Uterus (tissue), 2 donors: ENCODE measurements at regions not wholly inside any gene's neighbourhood (a gene's known extent, or its start where the extent isn't known, plus 50 kb on each side); places are given as distances from the start of the nearest gene placed in this dataset.

Experiments
- CTCF ChIP-seq, 4 experiments: fragments of 200-600 bp in 2 of 4; fragments of 450-650 bp in 2 of 4; sonication (generic) in 2 of 4; IDR thresholded peaks; one replicate each; pipeline ENCODE4 v1.5.1; 2016 to 2019; ENCODE audit warnings: antibody characterized with exemption in 4 of 4, mild to moderate bottlenecking in 2 of 4, moderate library complexity in 1 of 4
- POLR2A ChIP-seq, 2 donors: fragments of 450-650 bp; IDR thresholded peaks; one replicate each; pipeline ENCODE4 v1.6.1; 2016; ENCODE audit warnings: antibody characterized with exemption in 2 of 2, mild to moderate bottlenecking in 1 of 2, moderate library complexity in 1 of 2

- TF ChIP-seq CTCF (IDR thresholded peaks at IDR 0.05) (no peak), POLR2A (IDR thresholded peaks at IDR 0.05) (no peak)
Measured at GRCh38 chr13:50675651-50676050, 167.8 kb downstream of the DLEU7 start.
